ENCODE measurements at regions not wholly inside any gene's neighbourhood (a gene's known extent, or its start where the extent isn't known, plus 50 kb on each side); places are given as distances from the start of the nearest gene placed in this dataset.
"Not testable (repeated sequence)": the region's sequence is repeated elsewhere in the genome, so short reads cannot be mapped to it uniquely, and the experiment has no call there.

GRCh38 chr2:121152861-121153260 lies 132.1 kb downstream of the TFCP2L1 start:
- no peak for DNase-seq

- DNase-seq, result no peak
These were observed 131.5 kb downstream of the TFCP2L1 start for GRCh38 chr2:121153516-121153915.

- no peak for DNase-seq
These were observed 129.4 kb downstream of the TFCP2L1 start for GRCh38 chr2:121155502-121156056.

GRCh38 chr2:121157481-121157880 lies 127.5 kb downstream of the TFCP2L1 start:
- DNase-seq, result not testable (repeated sequence)

GRCh38 chr2:121159291-121160071 lies 125.5 kb downstream of the TFCP2L1 start:
- no peak for DNase-seq

- DNase-seq, result no peak
These were observed 124.6 kb downstream of the TFCP2L1 start for GRCh38 chr2:121160366-121160765.

GRCh38 chr2:121161272-121161671 lies 123.7 kb downstream of the TFCP2L1 start:
- no peak for DNase-seq

GRCh38 chr2:121162893-121163292 lies 122.1 kb downstream of the TFCP2L1 start:
- no peak for DNase-seq

- DNase-seq, result no peak
These were observed 121.0 kb downstream of the TFCP2L1 start for GRCh38 chr2:121164042-121164441.

- no peak for DNase-seq
These were observed 119.9 kb downstream of the TFCP2L1 start for GRCh38 chr2:121165038-121165542.

All from NCI-H1694 (cell line).